Fibroblast of lung (primary cell): ENCODE measurements at regions not wholly inside any gene's neighbourhood (a gene's known extent, or its start where the extent isn't known, plus 50 kb on each side); places are given as distances from the start of the nearest gene placed in this dataset.

Experiments used
- DNase-seq, 2 donors: peaks; one replicate each; pipeline versions ENCODE4 v3.0.0 to v3.0.0-alpha.2; 2010; ENCODE audit warnings: low read depth in 2 of 2
- H2AFZ ChIP-seq: 2 replicates; pipeline ENCODE4 v1.5.1; 2012; ENCODE audit warnings: low read length, control low read depth, inconsistent platforms
- H3K27ac ChIP-seq: 2 replicates; pipeline ENCODE4 v1.5.1; 2011; ENCODE audit warnings: low read length, control low read depth; ENCODE audit not compliant: insufficient read depth
- H3K27me3 ChIP-seq: 2 replicates; pipeline ENCODE4 v1.5.1; 2011; ENCODE audit warnings: mild to moderate bottlenecking, low read length; ENCODE audit not compliant: control insufficient read depth, insufficient read depth
- H3K36me3 ChIP-seq: 2 replicates; pipeline ENCODE4 v1.5.1; 2011; ENCODE audit warnings: low read length; ENCODE audit not compliant: control insufficient read depth, insufficient read depth
- H3K4me1 ChIP-seq: 2 replicates; pipeline ENCODE4 v1.5.1; 2011; ENCODE audit warnings: low read length; ENCODE audit not compliant: control insufficient read depth, insufficient read depth; ENCODE audit errors: extremely low read depth
- H3K4me2 ChIP-seq: 2 replicates; pipeline ENCODE4 v1.5.1; 2011; ENCODE audit warnings: low read length, control low read depth; ENCODE audit not compliant: insufficient read depth; ENCODE audit errors: extremely low read depth
- H3K4me3 ChIP-seq, 4 experiments: fragments of 200-600 bp in 1 of 4; sonication (generic) in 1 of 4; replicated peaks in 1 of 4; 2 replicates each; pipeline ENCODE4 v1.5.1; 2011 to 2016; ENCODE audit warnings: low read length in 4 of 4, low read depth in 3 of 4, mild to moderate bottlenecking in 3 of 4, control low read depth in 2 of 4, inconsistent platforms in 1 of 4, mixed read lengths in 1 of 4; ENCODE audit not compliant: insufficient read depth in 1 of 4; ENCODE audit errors: control extremely low read depth in 1 of 4
- H3K79me2 ChIP-seq: 2 replicates; pipeline ENCODE4 v1.5.1; 2012; ENCODE audit warnings: mild to moderate bottlenecking, low read length, inconsistent platforms; ENCODE audit not compliant: control insufficient read depth, insufficient read depth
- H3K9ac ChIP-seq: 2 replicates; pipeline ENCODE4 v1.5.1; 2011; ENCODE audit warnings: mild to moderate bottlenecking, low read length, control low read depth; ENCODE audit not compliant: insufficient read depth
- H3K9me3 ChIP-seq: 2 replicates; pipeline ENCODE4 v1.5.1; 2012; ENCODE audit warnings: low read depth, low read length; ENCODE audit not compliant: control insufficient read depth, insufficient read depth
- H4K20me1 ChIP-seq: 2 replicates; pipeline ENCODE4 v1.5.1; 2011; ENCODE audit warnings: low read length; ENCODE audit not compliant: control insufficient read depth, insufficient read depth; ENCODE audit errors: extremely low read depth
- CTCF ChIP-seq, 2 donors: IDR thresholded peaks in 1 of 2; conservative IDR thresholded peaks in 1 of 2; 1 replicate in 1 of 2; 2 replicates in 1 of 2; pipeline ENCODE4 v1.5.1; 2011 to 2012; ENCODE audit warnings: low read length in 2 of 2, control low read depth in 1 of 2, inconsistent platforms in 1 of 2, low read depth in 1 of 2, mild to moderate bottlenecking in 1 of 2
- EZH2 ChIP-seq: IDR thresholded peaks from 2 replicates; pipeline ENCODE4 v1.5.1; 2012; ENCODE audit warnings: low read length, control low read depth, mild to moderate bottlenecking; ENCODE audit errors: missing control alignments

- Histone ChIP-seq H3K4me2 (no peak overlapping the region), H2AFZ (no peak overlapping the region), H3K27ac (no peak overlapping the region), H3K9me3 (no peaks in the 10 kb centered on the region), H3K36me3 (no peaks in the 10 kb centered on the region), H3K27me3 (no peaks in the 10 kb centered on the region), H3K79me2 (no peaks in the 10 kb centered on the region), H3K4me3 (no peak overlapping the region), H4K20me1 (no peaks in the 10 kb centered on the region), H3K9ac (no peak overlapping the region), H3K4me1 (no peaks in the 10 kb centered on the region)
- TF ChIP-seq CTCF (conservative IDR thresholded peaks at IDR 0.05 in 1 of 2, IDR thresholded peaks at IDR 0.05 in 1 of 2; ENCODE audit: low read depth in 1 of 2, low read length in 2 of 2) (no peak), EZH2 (no peak)
- no peak for DNase-seq
These were observed 103.3 kb downstream of the METTL4 start for GRCh38 chr18:2468051-2468450.

GRCh38 chr18:2471523-2471922, 99.8 kb downstream of the METTL4 start:
- no peak for DNase-seq
- Histone ChIP-seq H3K36me3 (no peaks in the 10 kb centered on the region), H3K27ac (no peak overlapping the region), H3K9me3 (no peaks in the 10 kb centered on the region), H3K4me1 (no peaks in the 10 kb centered on the region), H2AFZ (no peak overlapping the region), H3K4me2 (no peak overlapping the region), H3K27me3 (no peaks in the 10 kb centered on the region), H3K4me3 (no peak overlapping the region), H3K9ac (no peak overlapping the region), H3K79me2 (no peaks in the 10 kb centered on the region), H4K20me1 (no peaks in the 10 kb centered on the region)
- no peak for TF ChIP-seq EZH2
- no peak for TF ChIP-seq CTCF (conservative IDR thresholded peaks at IDR 0.05 in 1 of 2, IDR thresholded peaks at IDR 0.05 in 1 of 2; ENCODE audit: low read depth in 1 of 2, low read length in 2 of 2)

- Histone ChIP-seq H3K4me2 (no peak overlapping the region), H4K20me1 (no peaks in the 10 kb centered on the region), H3K36me3 (no peaks in the 10 kb centered on the region), H3K9me3 (no peaks in the 10 kb centered on the region), H3K79me2 (no peaks in the 10 kb centered on the region), H2AFZ (no peak overlapping the region), H3K27me3 (no peaks in the 10 kb centered on the region), H3K27ac (no peak overlapping the region), H3K4me1 (no peaks in the 10 kb centered on the region), H3K9ac (no peak overlapping the region), H3K4me3 (no peak overlapping the region)
- no peak for DNase-seq
- no peak for TF ChIP-seq CTCF (conservative IDR thresholded peaks at IDR 0.05 in 1 of 2, IDR thresholded peaks at IDR 0.05 in 1 of 2; ENCODE audit: low read depth in 1 of 2, low read length in 2 of 2)
- no peak for TF ChIP-seq EZH2
These were observed 92.6 kb downstream of the METTL4 start for GRCh38 chr18:2478662-2479061.
